Prostate gland (tissue), 2 donors: ENCODE measurements at regions not wholly inside any gene's neighbourhood (a gene's known extent, or its start where the extent isn't known, plus 50 kb on each side); places are given as distances from the start of the nearest gene placed in this dataset.

Experiments used
- CTCF ChIP-seq, 4 experiments: fragments of 200-600 bp in 2 of 4; fragments of 450-650 bp in 2 of 4; sonication (generic) in 2 of 4; IDR thresholded peaks; 1 replicate in 3 of 4; 2 replicates in 1 of 4; pipeline ENCODE4 v1.5.1; 2016 to 2019; ENCODE audit warnings: antibody characterized with exemption in 4 of 4, mild to moderate bottlenecking in 2 of 4, moderate library complexity in 2 of 4
- POLR2A ChIP-seq: fragments of 450-650 bp; IDR thresholded peaks from one replicate; pipeline ENCODE4 v1.6.1; 2016; ENCODE audit warnings: antibody characterized with exemption, mild to moderate bottlenecking
- POLR2AphosphoS5 ChIP-seq: sonication (generic); formaldehyde crosslinking; IDR thresholded peaks from one replicate; pipeline ENCODE4 v1.6.1; 2017; ENCODE audit warnings: antibody characterized with exemption

- TF ChIP-seq CTCF (IDR thresholded peaks at IDR 0.05) (no peak), POLR2A (no peak), POLR2AphosphoS5 (no peak)
Measured at GRCh38 chr10:52864201-52865106, 91.9 kb upstream of the MBL2 start.
